GM15510 (cell line): ENCODE measurements at regions not wholly inside any gene's neighbourhood (a gene's known extent, or its start where the extent isn't known, plus 50 kb on each side); places are given as distances from the start of the nearest gene placed in this dataset.

ENCODE experiments used
- POLR2A ChIP-seq: IDR thresholded peaks from 3 replicates; pipeline ENCODE4 v1.6.1; 2011; ENCODE audit warnings: borderline replicate concordance; ENCODE audit not compliant: insufficient read length; ENCODE audit errors: extremely low read depth

GRCh38 chr1:58943776-58944175 is 159.9 kb upstream of the JUN start:
- TF ChIP-seq POLR2A: no peak

- TF ChIP-seq POLR2A: no peak
These were observed 160.6 kb upstream of the JUN start for GRCh38 chr1:58944439-58944838.

- TF ChIP-seq POLR2A: no peak
These were observed 162.5 kb upstream of the JUN start for GRCh38 chr1:58946390-58946789.

GRCh38 chr1:58948671-58949070 is 164.8 kb upstream of the JUN start:
- no peak for TF ChIP-seq POLR2A

DNA sequence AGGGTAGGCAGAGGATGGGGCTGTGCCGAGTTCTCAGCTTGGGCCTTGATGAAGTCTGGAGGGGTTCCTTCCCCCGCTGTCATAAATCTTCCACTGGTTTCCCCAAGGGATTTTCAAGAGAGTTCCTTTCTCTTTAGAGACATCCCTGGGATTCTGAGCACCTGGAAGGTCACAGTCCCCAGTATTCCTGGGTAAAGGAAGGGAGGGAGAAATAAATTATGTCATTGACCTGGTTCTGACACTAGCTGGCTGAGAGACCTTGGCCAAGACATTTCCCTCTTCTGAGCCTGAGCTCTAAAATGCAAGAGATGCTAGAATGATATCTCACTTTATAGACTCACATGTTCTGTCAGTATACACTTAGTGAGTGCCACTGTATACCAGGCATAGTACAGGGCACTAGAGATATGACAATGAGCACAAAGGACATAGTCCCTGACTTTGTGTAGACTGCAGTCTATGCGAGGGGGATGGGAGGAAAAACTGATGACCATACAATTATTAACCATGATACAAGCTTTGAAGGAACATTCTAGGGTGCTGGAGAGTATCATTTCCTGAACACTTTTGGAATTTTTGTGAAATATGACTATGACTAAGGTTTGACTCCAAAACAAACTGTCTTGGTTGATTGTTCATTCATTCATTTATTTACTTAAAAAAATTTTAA is 165.8 kb upstream of the JUN start:
- no peak for TF ChIP-seq POLR2A

DNA sequence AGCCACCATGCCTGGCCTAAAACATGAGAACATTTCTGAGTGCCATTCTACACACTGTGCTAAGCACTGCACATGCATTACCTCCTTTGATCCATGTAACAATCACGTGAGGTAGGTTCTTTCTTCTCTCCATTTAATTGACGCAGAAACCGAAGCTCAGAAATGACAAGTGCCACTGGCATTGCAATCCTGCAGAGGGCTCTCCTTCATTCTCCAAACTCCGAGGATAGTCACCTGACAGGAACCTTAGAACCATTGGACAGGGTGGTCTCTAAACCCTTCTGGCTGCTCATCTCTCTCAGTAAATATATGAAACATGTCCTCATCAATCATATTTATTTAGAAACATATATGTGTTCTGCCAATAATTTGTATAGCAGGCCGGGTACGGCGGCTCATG is 167.1 kb upstream of the JUN start:
- TF ChIP-seq POLR2A: no peak

DNA sequence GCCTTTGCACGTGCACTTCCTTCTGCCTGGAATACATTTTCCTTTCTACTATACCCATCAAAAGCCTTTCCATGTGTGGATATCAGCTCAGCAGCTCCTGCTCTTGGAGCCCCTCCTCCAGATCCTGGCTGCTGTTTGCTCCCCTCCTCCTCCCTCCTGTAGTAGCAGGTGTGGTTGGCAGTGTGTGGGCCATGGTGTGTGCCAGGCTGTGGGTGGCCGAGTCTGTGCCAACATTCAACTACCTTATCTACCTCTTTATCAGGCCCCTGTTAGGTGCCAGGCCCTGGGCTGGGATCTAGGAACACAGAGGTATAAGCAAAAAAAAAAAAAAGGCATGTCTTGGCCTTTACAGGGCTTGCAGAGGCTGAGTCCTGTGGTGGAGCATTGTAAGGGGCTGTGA is 180.6 kb upstream of the JUN start:
- TF ChIP-seq POLR2A: no peak

GRCh38 chr1:58964880-58965279 is 181.0 kb upstream of the JUN start:
- no peak for TF ChIP-seq POLR2A

GRCh38 chr1:58966103-58966916 is 182.5 kb upstream of the JUN start:
- no peak for TF ChIP-seq POLR2A

DNA sequence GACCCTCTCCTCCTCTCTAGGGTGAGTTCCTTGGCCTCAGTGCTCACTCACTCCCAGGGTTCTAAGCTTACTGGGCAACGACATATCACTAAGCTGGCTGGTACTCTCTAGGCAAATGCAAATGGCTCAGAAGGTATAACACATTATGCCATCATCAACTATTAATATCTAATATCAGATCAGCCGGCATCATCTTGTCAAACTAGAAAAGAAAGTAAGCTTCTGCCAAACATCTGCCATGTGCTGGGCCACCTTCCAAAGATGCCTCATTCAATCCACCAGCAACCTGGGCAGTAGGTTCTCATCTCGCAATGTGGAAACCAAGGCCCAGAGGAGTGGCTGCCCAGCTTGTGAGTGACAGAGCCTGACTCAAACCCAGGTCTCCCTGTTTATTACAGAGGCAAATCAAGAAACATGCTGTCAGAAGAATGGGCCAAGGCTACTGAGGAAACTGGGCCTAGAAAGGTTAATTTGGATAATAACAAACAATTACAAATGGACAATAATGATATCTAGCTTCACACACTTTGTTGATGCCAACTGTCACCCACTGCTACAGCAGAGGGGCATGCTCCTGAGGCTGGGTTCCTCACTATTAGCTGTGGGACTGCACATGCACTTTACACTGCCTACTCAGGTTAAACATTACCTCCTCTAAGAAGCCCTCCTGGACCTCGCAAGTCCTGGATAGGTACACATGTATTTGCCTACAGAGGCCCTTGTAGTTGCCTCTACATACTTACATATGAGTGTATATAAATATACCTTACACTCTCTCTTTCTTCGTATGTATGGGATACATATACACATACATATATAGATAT is 183.3 kb upstream of the JUN start:
- no peak for TF ChIP-seq POLR2A

DNA sequence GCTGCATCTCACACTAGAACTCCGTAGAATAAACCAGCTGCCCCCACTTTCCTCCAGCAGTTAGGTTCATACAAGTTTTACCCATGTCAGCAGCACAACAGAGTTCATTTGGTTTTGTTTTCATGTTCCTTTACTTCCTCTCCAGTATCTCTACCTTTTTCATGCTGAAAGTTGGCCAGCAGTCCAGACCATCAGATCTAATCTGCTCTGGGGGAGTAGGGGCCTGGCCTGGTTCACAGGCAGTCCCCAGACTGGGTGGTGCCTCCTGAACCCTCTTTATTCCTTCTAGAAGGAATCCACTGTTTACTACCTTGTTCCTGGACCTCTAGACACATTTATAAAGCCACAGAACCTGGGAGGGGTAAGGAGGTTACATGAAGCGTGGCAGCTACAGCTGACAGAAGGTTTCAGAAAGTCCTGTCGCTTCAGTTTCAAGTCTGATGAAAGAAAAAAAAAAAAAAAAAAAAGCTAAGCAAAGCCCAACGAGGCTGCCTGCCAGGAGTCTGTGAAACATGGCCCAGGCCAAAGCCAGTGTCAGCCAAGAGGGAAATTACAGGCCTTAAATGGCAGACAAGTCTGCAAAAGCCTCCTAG is 184.6 kb upstream of the JUN start:
- no peak for TF ChIP-seq POLR2A

- TF ChIP-seq POLR2A: no peak
These were observed 187.8 kb upstream of the JUN start for GRCh38 chr1:58971629-58972140.

DNA sequence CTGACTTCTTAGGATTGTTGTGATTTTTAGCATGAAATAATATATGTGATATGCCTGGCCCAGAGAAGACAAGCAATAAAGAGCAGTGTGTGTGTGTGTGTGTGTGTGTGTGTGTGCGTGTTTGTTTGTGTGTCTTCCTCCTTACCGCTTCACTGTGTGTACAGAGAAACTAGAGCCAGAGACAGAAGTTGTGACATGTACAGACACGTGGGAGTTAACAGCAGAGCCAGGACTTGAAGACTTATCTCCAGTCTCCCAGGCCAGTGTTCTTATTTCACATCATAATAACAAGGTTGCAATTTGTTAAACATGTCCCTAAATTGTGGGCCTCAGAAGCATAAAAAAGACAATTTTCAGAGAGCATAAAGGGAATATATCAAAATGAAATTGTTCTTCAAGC is 192.0 kb upstream of the JUN start:
- no peak for TF ChIP-seq POLR2A

GRCh38 chr1:58976294-58976693 is 192.4 kb upstream of the JUN start:
- no peak for TF ChIP-seq POLR2A

GRCh38 chr1:58977598-58977997 is 193.8 kb upstream of the JUN start:
- TF ChIP-seq POLR2A: no peak
